OCI-LY7 (cell line): ENCODE measurements at regions not wholly inside any gene's neighbourhood (a gene's known extent, or its start where the extent isn't known, plus 50 kb on each side); places are given as distances from the start of the nearest gene placed in this dataset.

Source experiments
- EZH2phosphoT487 ChIP-seq: fragments of 200-600 bp; sonication (generic); IDR thresholded peaks from 2 replicates; pipeline ENCODE4 v1.6.1; 2018; ENCODE audit warnings: low read depth, borderline replicate concordance, mild to moderate bottlenecking, mixed run types, antibody characterized with exemption, low read length, moderate library complexity, mixed read lengths
- TF ChIP-seq, protein P1 (sequence below): fragments of 200-600 bp; sonication (generic); conservative IDR thresholded peaks from 2 replicates; pipeline ENCODE4 v1.5.1; 2014; ENCODE audit warnings: mild to moderate bottlenecking, antibody characterized with exemption, low read length, moderate library complexity, mixed read lengths

DNA sequence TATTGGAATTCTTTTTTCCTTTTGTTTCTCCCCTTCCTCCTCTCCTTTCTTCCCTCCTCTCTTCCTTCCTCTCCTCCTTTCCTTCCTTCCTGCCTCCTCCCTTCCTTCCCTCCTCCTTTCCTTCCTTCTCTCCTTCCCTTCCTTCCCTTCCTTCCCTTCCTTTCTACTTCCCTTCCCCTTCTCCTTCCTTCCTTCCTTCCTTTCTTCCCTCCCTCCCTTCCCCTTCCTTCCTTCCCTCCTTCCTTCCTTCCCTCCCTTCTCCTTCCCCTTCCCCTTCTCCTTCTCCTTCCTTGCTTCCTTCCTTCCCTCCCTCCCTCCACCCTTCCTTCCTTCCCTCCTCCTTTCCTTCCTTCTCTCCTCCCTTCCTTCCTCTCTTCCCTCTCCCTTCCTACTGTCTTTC is 431.0 kb upstream of the MEIS1 start:
- TF ChIP-seq, protein P1, sequence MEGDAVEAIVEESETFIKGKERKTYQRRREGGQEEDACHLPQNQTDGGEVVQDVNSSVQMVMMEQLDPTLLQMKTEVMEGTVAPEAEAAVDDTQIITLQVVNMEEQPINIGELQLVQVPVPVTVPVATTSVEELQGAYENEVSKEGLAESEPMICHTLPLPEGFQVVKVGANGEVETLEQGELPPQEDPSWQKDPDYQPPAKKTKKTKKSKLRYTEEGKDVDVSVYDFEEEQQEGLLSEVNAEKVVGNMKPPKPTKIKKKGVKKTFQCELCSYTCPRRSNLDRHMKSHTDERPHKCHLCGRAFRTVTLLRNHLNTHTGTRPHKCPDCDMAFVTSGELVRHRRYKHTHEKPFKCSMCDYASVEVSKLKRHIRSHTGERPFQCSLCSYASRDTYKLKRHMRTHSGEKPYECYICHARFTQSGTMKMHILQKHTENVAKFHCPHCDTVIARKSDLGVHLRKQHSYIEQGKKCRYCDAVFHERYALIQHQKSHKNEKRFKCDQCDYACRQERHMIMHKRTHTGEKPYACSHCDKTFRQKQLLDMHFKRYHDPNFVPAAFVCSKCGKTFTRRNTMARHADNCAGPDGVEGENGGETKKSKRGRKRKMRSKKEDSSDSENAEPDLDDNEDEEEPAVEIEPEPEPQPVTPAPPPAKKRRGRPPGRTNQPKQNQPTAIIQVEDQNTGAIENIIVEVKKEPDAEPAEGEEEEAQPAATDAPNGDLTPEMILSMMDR = no peak
- no peak for TF ChIP-seq EZH2phosphoT487
